ENCODE measurements at regions not wholly inside any gene's neighbourhood (a gene's known extent, or its start where the extent isn't known, plus 50 kb on each side); places are given as distances from the start of the nearest gene placed in this dataset.

DNA sequence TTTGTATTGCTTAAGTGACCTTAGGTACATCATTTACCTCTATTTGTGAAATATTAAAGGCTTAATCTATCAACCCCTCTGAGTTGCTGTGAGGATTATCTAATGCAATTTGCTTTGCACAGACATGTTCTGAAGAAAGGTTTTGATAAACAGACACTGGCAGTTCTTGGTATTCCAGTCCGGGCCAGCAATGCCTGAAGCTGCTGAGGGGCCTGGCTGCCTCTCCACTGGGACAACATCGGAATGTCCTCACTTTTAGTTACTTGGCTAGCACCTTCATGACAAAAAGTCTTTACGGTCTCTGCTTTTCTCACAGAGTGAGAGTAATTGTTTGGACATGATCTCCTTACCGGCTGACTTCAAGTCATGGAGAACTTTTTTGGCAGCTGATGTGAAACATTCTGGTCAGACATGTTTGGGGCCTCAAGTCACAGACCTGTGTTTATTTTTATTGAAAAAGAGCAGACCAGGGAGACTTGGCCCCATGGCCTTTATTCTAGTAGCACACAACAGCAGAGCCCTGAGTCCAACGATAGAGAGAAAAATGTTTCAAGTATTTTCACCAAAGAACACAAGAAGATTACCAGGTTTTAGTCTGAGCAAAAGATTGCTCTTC, 1112.3 kb upstream of the FANCL start:
- no peaks in the 10 kb centered on the region for H4K20me1 ChIP-seq (ENCODE audit: control insufficient read depth, insufficient read depth)
- intact Hi-C loops (cut with micrococcal nuclease; ENCODE audit: unreplicated experiment): no loop called here
- H3K27ac ChIP-seq (ENCODE audit: control insufficient read depth, insufficient read depth): no peak overlapping the region
- POLR2A ChIA-PET: no interaction called here
- DNase-seq (ENCODE audit: low read depth, low spot score): no peak
- no TSS peak for BruUV-seq (replicated peaks)
- no peak overlapping the region for H3K4me3 ChIP-seq
- no peak overlapping the region for H3K4me2 ChIP-seq (ENCODE audit: control insufficient read depth, insufficient read depth)
- RAD21 ChIA-PET (ENCODE audit: unreplicated experiment): no interaction called here
- no peak for ATAC-seq
- H2AFZ ChIP-seq (ENCODE audit: control insufficient read depth, low read depth, low read length): no peak overlapping the region
- SMC1A ChIA-PET (ENCODE audit: uncharacterized antibody, unreplicated experiment): no interaction called here
- no peak for FAIRE-seq
- no peaks in the 10 kb centered on the region for H3K4me1 ChIP-seq (ENCODE audit: control insufficient read depth, insufficient read depth, low read length)
- CTCF ChIA-PET: no interaction called here
- H3K27me3 ChIP-seq (replicated peaks in 1 of 2; ENCODE audit: control insufficient read depth in 2 of 2, insufficient read depth in 2 of 2, low read length in 1 of 2): no peaks in the 10 kb centered on the region
- no peaks in the 10 kb centered on the region for H3K79me2 ChIP-seq (ENCODE audit: control insufficient read depth, insufficient read depth, low read length)
- H3K9me3 ChIP-seq (replicated peaks; ENCODE audit: control insufficient read depth, insufficient read depth, low read length): no peaks in the 10 kb centered on the region
- no peak for TF ChIP-seq POU2F2 (IDR thresholded peaks at IDR 0.05; ENCODE audit: borderline replicate concordance, low read depth, low read length)
- TF ChIP-seq CHD1 (IDR thresholded peaks at IDR 0.05; ENCODE audit: low read depth, low read length): no peak
- no peak for TF ChIP-seq JUND (IDR thresholded peaks at IDR 0.05; ENCODE audit: low read depth, low read length)
- TF ChIP-seq, protein P1, sequence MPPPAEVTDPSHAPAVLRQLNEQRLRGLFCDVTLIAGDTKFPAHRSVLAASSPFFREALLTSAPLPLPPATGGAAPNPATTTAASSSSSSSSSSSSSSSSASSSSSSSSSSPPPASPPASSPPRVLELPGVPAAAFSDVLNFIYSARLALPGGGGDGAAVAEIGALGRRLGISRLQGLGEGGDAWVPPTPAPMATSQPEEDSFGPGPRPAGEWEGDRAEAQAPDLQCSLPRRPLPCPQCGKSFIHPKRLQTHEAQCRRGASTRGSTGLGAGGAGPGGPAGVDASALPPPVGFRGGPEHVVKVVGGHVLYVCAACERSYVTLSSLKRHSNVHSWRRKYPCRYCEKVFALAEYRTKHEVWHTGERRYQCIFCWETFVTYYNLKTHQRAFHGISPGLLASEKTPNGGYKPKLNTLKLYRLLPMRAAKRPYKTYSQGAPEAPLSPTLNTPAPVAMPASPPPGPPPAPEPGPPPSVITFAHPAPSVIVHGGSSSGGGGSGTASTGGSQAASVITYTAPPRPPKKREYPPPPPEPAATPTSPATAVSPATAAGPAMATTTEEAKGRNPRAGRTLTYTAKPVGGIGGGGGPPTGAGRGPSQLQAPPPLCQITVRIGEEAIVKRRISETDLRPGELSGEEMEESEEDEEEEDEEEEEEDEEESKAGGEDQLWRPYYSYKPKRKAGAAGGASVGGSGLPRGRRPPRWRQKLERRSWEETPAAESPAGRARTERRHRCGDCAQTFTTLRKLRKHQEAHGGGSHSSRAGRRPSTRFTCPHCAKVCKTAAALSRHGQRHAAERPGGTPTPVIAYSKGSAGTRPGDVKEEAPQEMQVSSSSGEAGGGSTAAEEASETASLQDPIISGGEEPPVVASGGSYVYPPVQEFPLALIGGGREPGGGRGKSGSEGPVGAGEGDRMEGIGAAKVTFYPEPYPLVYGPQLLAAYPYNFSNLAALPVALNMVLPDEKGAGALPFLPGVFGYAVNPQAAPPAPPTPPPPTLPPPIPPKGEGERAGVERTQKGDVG (CRISPR knock-in tag; IDR thresholded peaks at IDR 0.05): no peak
- no peak for TF ChIP-seq NFXL1 (IDR thresholded peaks at IDR 0.05; ENCODE audit: borderline replicate concordance)
- TF ChIP-seq ESRRA (IDR thresholded peaks at IDR 0.05; ENCODE audit: low read length): no peak
- no peak for TF ChIP-seq TCF3 (IDR thresholded peaks at IDR 0.05; ENCODE audit: borderline replicate concordance, insufficient read depth, low read depth, low read length)
- TF ChIP-seq ZZZ3 (IDR thresholded peaks at IDR 0.05; ENCODE audit: control insufficient read depth, insufficient read length, low read depth): no peak
- TF ChIP-seq SRF (IDR thresholded peaks at IDR 0.05; ENCODE audit: low read depth in 2 of 2, low read length in 2 of 2): no peak
- TF ChIP-seq DPF2 (IDR thresholded peaks at IDR 0.05): no peak
- 38% methylated on average over 5 of the region's 5 CpGs for WGBS (ENCODE audit: insufficient coverage, insufficient replicate concordance, low lambda C conversion rate, missing lambda C conversion rate)
- in situ Hi-C loops (cut with MboI): no loop called here
- H3K9ac ChIP-seq (ENCODE audit: control insufficient read depth, insufficient read depth, low read length): no peak overlapping the region
- no peaks in the 10 kb centered on the region for H3K36me3 ChIP-seq (ENCODE audit: control insufficient read depth in 2 of 2, insufficient read depth in 2 of 2, low read length in 1 of 2)

All from GM12878 (cell line).